Prostate gland (tissue), 2 donors: ENCODE measurements at regions not wholly inside any gene's neighbourhood (a gene's known extent, or its start where the extent isn't known, plus 50 kb on each side); places are given as distances from the start of the nearest gene placed in this dataset.
"Not testable (repeated sequence)": the region's sequence is repeated elsewhere in the genome, so short reads cannot be mapped to it uniquely, and the experiment has no call there.

Experiments
- DNase-seq: peaks from one replicate; pipeline ENCODE4 v3.0.0-alpha.2; 2019; ENCODE audit warnings: low spot score
- H3K27ac ChIP-seq, 2 donors: fragments of 200-600 bp; sonication (generic); 2 replicates each; pipeline ENCODE4 v1.5.1; 2017 to 2019
- H3K27me3 ChIP-seq: fragments of 200-600 bp; sonication (generic); replicated peaks from 2 replicates; pipeline ENCODE4 v1.5.1; 2019; ENCODE audit not compliant: insufficient read depth
- H3K36me3 ChIP-seq, 2 donors: fragments of 200-600 bp; sonication (generic); 1 replicate in 1 of 2; 2 replicates in 1 of 2; pipeline versions ENCODE4 v1.5.1 to v1.8.1; 2017 to 2019
- H3K4me1 ChIP-seq: fragments of 200-600 bp; sonication (generic); replicated peaks from 2 replicates; pipeline ENCODE4 v1.5.1; 2019
- H3K4me3 ChIP-seq, 2 donors: fragments of 200-600 bp; sonication (generic); 2 replicates each; pipeline ENCODE4 v1.5.1; 2017 to 2019
- H3K9me3 ChIP-seq: fragments of 200-600 bp; sonication (generic); 2 replicates; pipeline ENCODE4 v1.5.1; 2017
- CTCF ChIP-seq, 4 experiments: fragments of 200-600 bp in 2 of 4; fragments of 450-650 bp in 2 of 4; sonication (generic) in 2 of 4; IDR thresholded peaks; 1 replicate in 3 of 4; 2 replicates in 1 of 4; pipeline ENCODE4 v1.5.1; 2016 to 2019; ENCODE audit warnings: antibody characterized with exemption in 4 of 4, mild to moderate bottlenecking in 2 of 4, moderate library complexity in 2 of 4
- POLR2A ChIP-seq: fragments of 450-650 bp; IDR thresholded peaks from one replicate; pipeline ENCODE4 v1.6.1; 2016; ENCODE audit warnings: antibody characterized with exemption, mild to moderate bottlenecking
- POLR2AphosphoS5 ChIP-seq: sonication (generic); formaldehyde crosslinking; IDR thresholded peaks from one replicate; pipeline ENCODE4 v1.6.1; 2017; ENCODE audit warnings: antibody characterized with exemption
- WGBS: methylation state at CpG from one replicate; pipeline ENCODE4 v1.1.5; 2018; 5-methylcytosine and 5-hydroxymethylcytosine counted together
- intact Hi-C: fragments of 100-400 bp; cut with DNase I; formaldehyde crosslinking; loops from one replicate; pipeline ENCODE4 v1.14.2; 2022

GRCh38 chr5:154593796-154594195, 115.8 kb upstream of the HAND1 start:
- H3K27me3 ChIP-seq = no peaks in the 10 kb centered on the region
- no peak overlapping the region for H3K4me3 ChIP-seq
- TF ChIP-seq POLR2AphosphoS5 = no peak
- no peak for TF ChIP-seq CTCF (IDR thresholded peaks at IDR 0.05)
- no peak for TF ChIP-seq POLR2A
- no peaks in the 10 kb centered on the region for H3K4me1 ChIP-seq
- H3K27ac ChIP-seq = no peak overlapping the region
- DNase-seq = no peak
- no peaks in the 10 kb centered on the region for H3K36me3 ChIP-seq
- intact Hi-C loops = no loop called here
- no peaks in the 10 kb centered on the region for H3K9me3 ChIP-seq

GRCh38 chr5:154593071-154593470, 115.0 kb upstream of the HAND1 start:
- Histone ChIP-seq H3K27ac (no peak overlapping the region), H3K4me3 (no peak overlapping the region), H3K36me3 (no peaks in the 10 kb centered on the region), H3K9me3 (no peaks in the 10 kb centered on the region), H3K27me3 (no peaks in the 10 kb centered on the region), H3K4me1 (no peaks in the 10 kb centered on the region)
- 49% methylated on average over 3 of the region's 3 CpGs for WGBS
- DNase-seq = no peak
- intact Hi-C loops = no loop called here
- TF ChIP-seq POLR2A = no peak
- TF ChIP-seq POLR2AphosphoS5 = no peak
- TF ChIP-seq CTCF (IDR thresholded peaks at IDR 0.05) = no peak

- no peak overlapping the region for H3K4me3 ChIP-seq
- TF ChIP-seq POLR2AphosphoS5 = no peak
- TF ChIP-seq CTCF (IDR thresholded peaks at IDR 0.05) = no peak
- TF ChIP-seq POLR2A = no peak
- no peaks in the 10 kb centered on the region for H3K4me1 ChIP-seq
- 78% methylated on average over 4 of the region's 4 CpGs for WGBS
- no peak for DNase-seq
- no peaks in the 10 kb centered on the region for H3K9me3 ChIP-seq
- no peaks in the 10 kb centered on the region for H3K36me3 ChIP-seq
- intact Hi-C loops = no loop called here
- no peak overlapping the region for H3K27ac ChIP-seq
- no peaks in the 10 kb centered on the region for H3K27me3 ChIP-seq
These were observed 112.2 kb upstream of the HAND1 start for GRCh38 chr5:154590093-154590724.

GRCh38 chr5:154589511-154589910, 111.5 kb upstream of the HAND1 start:
- H3K36me3 ChIP-seq = no peaks in the 10 kb centered on the region
- no peaks in the 10 kb centered on the region for H3K27me3 ChIP-seq
- WGBS = 85% methylated on average over 4 of the region's 4 CpGs
- no peak overlapping the region for H3K27ac ChIP-seq
- H3K4me3 ChIP-seq = no peak overlapping the region
- TF ChIP-seq POLR2AphosphoS5 (no peak), CTCF (IDR thresholded peaks at IDR 0.05) (no peak), POLR2A (no peak)
- no peaks in the 10 kb centered on the region for H3K9me3 ChIP-seq
- H3K4me1 ChIP-seq = no peaks in the 10 kb centered on the region
- intact Hi-C loops = no loop called here
- DNase-seq = no peak

- H3K4me3 ChIP-seq, intact Hi-C loops, DNase-seq, H3K27me3 ChIP-seq, H3K4me1 ChIP-seq, H3K27ac ChIP-seq, H3K36me3 ChIP-seq, H3K9me3 ChIP-seq: not testable (repeated sequence)
- 88% methylated on average over 7 of the region's 7 CpGs for WGBS
These were observed 110.9 kb upstream of the HAND1 start for GRCh38 chr5:154588833-154589425.
